T-helper 17 cell (primary cell): ENCODE measurements at regions not wholly inside any gene's neighbourhood (a gene's known extent, or its start where the extent isn't known, plus 50 kb on each side); places are given as distances from the start of the nearest gene placed in this dataset.
A peak's percentile ranks its signal among the peaks of the same experiment; 100 is the strongest.

Source experiments
- ATAC-seq: fragments of 150-1000 bp; cut with Tn5 transposase; 2 replicates; pipeline ENCODE4 v1.10.0; 2021; ENCODE audit warnings: mild to moderate bottlenecking, moderate library complexity
- DNase-seq, 3 donors: peaks; one replicate each; pipeline versions ENCODE4 v3.0.0 to v3.0.0-alpha.2; 2020 to 2021
- H3K9me3 ChIP-seq: one replicate; pipeline ENCODE4 v1.7.0; 2013; ENCODE audit warnings: low read length, mild to moderate bottlenecking; ENCODE audit not compliant: control insufficient read depth, poor library complexity, severe bottlenecking
- H3K27ac Mint-ChIP-seq: one replicate; pipeline ENCODE4 v1.8.0; 2022; ENCODE audit warnings: mild to moderate bottlenecking, moderate library complexity, mixed read lengths
- H3K27me3 Mint-ChIP-seq: one replicate; pipeline ENCODE4 v1.8.0; 2022; ENCODE audit warnings: mixed read lengths
- H3K36me3 Mint-ChIP-seq: one replicate; pipeline ENCODE4 v1.8.0; 2022; ENCODE audit warnings: low read depth, mixed read lengths
- H3K4me1 Mint-ChIP-seq: one replicate; pipeline ENCODE4 v1.8.0; 2022; ENCODE audit warnings: mild to moderate bottlenecking, mixed read lengths
- H3K4me3 Mint-ChIP-seq: one replicate; pipeline ENCODE4 v1.8.0; 2022; ENCODE audit warnings: mild to moderate bottlenecking, moderate library complexity, mixed read lengths

- no peak for ATAC-seq
- Mint-ChIP-seq H3K4me1 (peaks cover 43% of the 10 kb centered on the region), H3K36me3 (peaks cover 2% of the 10 kb centered on the region), H3K27me3 (no peaks in the 10 kb centered on the region), H3K4me3 (no peak overlapping the region), H3K27ac (peak overlapping the region; percentile 88)
- DNase-seq, result no peak
- no peaks in the 10 kb centered on the region for H3K9me3 ChIP-seq
Observed at GRCh38 chr2:136049991-136050920, 64.8 kb upstream of the DARS1 start.

GRCh38 chr2:136049011-136049742, 63.8 kb upstream of the DARS1 start:
- peak overlapping the region; percentile 60 for H3K4me3 Mint-ChIP-seq

GRCh38 chr2:136045835-136046570, 60.6 kb upstream of the DARS1 start:
- H3K9me3 ChIP-seq, result no peaks in the 10 kb centered on the region
- Mint-ChIP-seq H3K4me1 (peaks cover 25% of the 10 kb centered on the region), H3K36me3 (peaks cover 2% of the 10 kb centered on the region), H3K27me3 (no peaks in the 10 kb centered on the region), H3K4me3 (no peak overlapping the region), H3K27ac (no peak overlapping the region)
- ATAC-seq (no peak), DNase-seq (no peak)

More at GRCh38 chr2:136049011-136049742, 63.8 kb upstream of the DARS1 start:
- ATAC-seq (no peak), DNase-seq (no peak)
- H3K9me3 ChIP-seq, result no peaks in the 10 kb centered on the region
- Mint-ChIP-seq H3K4me1 (peaks cover 41% of the 10 kb centered on the region), H3K27ac (peak overlapping the region; percentile 88), H3K27me3 (no peaks in the 10 kb centered on the region), H3K36me3 (peaks cover 2% of the 10 kb centered on the region)

GRCh38 chr2:136045344-136045743, 59.9 kb upstream of the DARS1 start:
- H3K9me3 ChIP-seq, result no peaks in the 10 kb centered on the region
- H3K4me1 Mint-ChIP-seq, result peaks cover 18% of the 10 kb centered on the region
- H3K36me3 Mint-ChIP-seq, result peaks cover 2% of the 10 kb centered on the region
- no peak overlapping the region for H3K4me3 Mint-ChIP-seq
- DNase-seq, result no peak
- H3K27ac Mint-ChIP-seq, result no peak overlapping the region
- no peak for ATAC-seq
- H3K27me3 Mint-ChIP-seq, result no peaks in the 10 kb centered on the region
